Activated CD8-positive, alpha-beta memory T cell treated with anti-CD3 and anti-CD28 coated beads, Interleukin-2, amount 50 U/mL, for 1 hour (primary cell): ENCODE measurements at regions not wholly inside any gene's neighbourhood (a gene's known extent, or its start where the extent isn't known, plus 50 kb on each side); places are given as distances from the start of the nearest gene placed in this dataset.

Experiments used
- DNase-seq: peaks from one replicate; pipeline ENCODE4 v3.0.0-alpha.2; 2020; ENCODE audit errors: extremely low read depth

- no peak for DNase-seq
Observed at GRCh38 chr11:128407962-128408361, 179.4 kb downstream of the ETS1 start.

GRCh38 chr11:128405714-128406662 is 181.4 kb downstream of the ETS1 start:
- no peak for DNase-seq

GRCh38 chr11:128405112-128405511 is 182.2 kb downstream of the ETS1 start:
- DNase-seq: no peak

- DNase-seq: no peak
Observed at GRCh38 chr11:128404437-128404836, 182.9 kb downstream of the ETS1 start.

- DNase-seq: no peak
Observed at GRCh38 chr11:128400382-128401203, 186.8 kb downstream of the ETS1 start.

GRCh38 chr11:128399251-128400121 is 187.9 kb downstream of the ETS1 start:
- no peak for DNase-seq

GRCh38 chr11:128398517-128399250 is 188.7 kb downstream of the ETS1 start:
- DNase-seq: no peak

GRCh38 chr11:128397362-128397761 is 190.0 kb downstream of the ETS1 start:
- no peak for DNase-seq

GRCh38 chr11:128394431-128395089 is 192.8 kb downstream of the ETS1 start:
- no peak for DNase-seq

- DNase-seq: no peak
Observed at GRCh38 chr11:128392259-128392658, 195.1 kb downstream of the ETS1 start.

- DNase-seq: no peak
Observed at GRCh38 chr11:128391811-128392210, 195.5 kb downstream of the ETS1 start.

GRCh38 chr11:128390246-128390645 is 197.1 kb downstream of the ETS1 start:
- DNase-seq: no peak

- DNase-seq: no peak
Observed at GRCh38 chr11:128389461-128389976, 197.8 kb downstream of the ETS1 start.

GRCh38 chr11:128388206-128388815 is 199.0 kb downstream of the ETS1 start:
- DNase-seq: no peak

- peak; percentile 4 for DNase-seq
Observed at GRCh38 chr11:128379587-128380580, 207.5 kb downstream of the ETS1 start.

- DNase-seq: no peak
Observed at GRCh38 chr11:128375961-128376360, 211.4 kb downstream of the ETS1 start.

GRCh38 chr11:128374026-128374425 is 213.3 kb downstream of the ETS1 start:
- DNase-seq: no peak

GRCh38 chr11:128372977-128373376 is 214.4 kb downstream of the ETS1 start:
- DNase-seq: no peak

- no peak for DNase-seq
Observed at GRCh38 chr11:128367573-128367972, 219.8 kb downstream of the ETS1 start.
